ENCODE measurements at regions not wholly inside any gene's neighbourhood (a gene's known extent, or its start where the extent isn't known, plus 50 kb on each side); places are given as distances from the start of the nearest gene placed in this dataset.
"Not testable (repeated sequence)": the region's sequence is repeated elsewhere in the genome, so short reads cannot be mapped to it uniquely, and the experiment has no call there.

- H3K27ac ChIP-seq: no peak overlapping the region
- no peaks in the 10 kb centered on the region for H3K4me1 ChIP-seq
- no peak overlapping the region for H3K4me3 ChIP-seq
- H3K9me3 ChIP-seq (replicated peaks): no peaks in the 10 kb centered on the region
- H3K36me3 ChIP-seq: no peaks in the 10 kb centered on the region
- no peaks in the 10 kb centered on the region for H3K27me3 ChIP-seq
- DNase-seq: no peak
Observed at GRCh38 chr12:17284873-17285272, 678.9 kb upstream of the LMO3 start.

- Histone ChIP-seq H3K27me3 (no peaks in the 10 kb centered on the region), H3K27ac (no peak overlapping the region)
- DNase-seq: no peak
Observed at GRCh38 chr12:17283563-17283962, 677.6 kb upstream of the LMO3 start.

GRCh38 chr12:17282169-17282568 is 676.2 kb upstream of the LMO3 start:
- H3K36me3 ChIP-seq; H3K27ac ChIP-seq; H3K4me1 ChIP-seq; H3K4me3 ChIP-seq; DNase-seq; H3K27me3 ChIP-seq; H3K9me3 ChIP-seq (replicated peaks): not testable (repeated sequence)

More at GRCh38 chr12:17283563-17283962, 677.6 kb upstream of the LMO3 start:
- Histone ChIP-seq H3K36me3 (no peaks in the 10 kb centered on the region), H3K4me1 (no peaks in the 10 kb centered on the region), H3K4me3 (no peak overlapping the region), H3K9me3 (replicated peaks) (no peaks in the 10 kb centered on the region)

- Histone ChIP-seq H3K4me3 (no peak overlapping the region), H3K4me1 (no peaks in the 10 kb centered on the region), H3K27me3 (no peaks in the 10 kb centered on the region), H3K27ac (no peak overlapping the region), H3K36me3 (no peaks in the 10 kb centered on the region), H3K9me3 (replicated peaks) (no peaks in the 10 kb centered on the region)
- DNase-seq: no peak
Observed at GRCh38 chr12:17278946-17279345, 673.0 kb upstream of the LMO3 start.

- Histone ChIP-seq H3K36me3 (no peaks in the 10 kb centered on the region), H3K9me3 (replicated peaks) (no peaks in the 10 kb centered on the region), H3K4me1 (no peaks in the 10 kb centered on the region), H3K4me3 (no peak overlapping the region), H3K27me3 (no peaks in the 10 kb centered on the region), H3K27ac (no peak overlapping the region)
- DNase-seq: no peak
Observed at GRCh38 chr12:17276196-17276595, 670.2 kb upstream of the LMO3 start.

- Histone ChIP-seq H3K27ac (peak overlapping the region; percentile 93), H3K36me3 (0 out of 2 replicates have a peak, but pooled peaks cover 2% of the 10 kb centered on the region), H3K4me1 (peaks cover 15% of the 10 kb centered on the region), H3K9me3 (replicated peaks) (no peaks in the 10 kb centered on the region; the same call in 1 of the 2 replicates), H3K27me3 (no peaks in the 10 kb centered on the region), H3K4me3 (no peak overlapping the region)
- DNase-seq: peak; percentile 71 to 93
Observed at GRCh38 chr12:17266856-17267255, 660.9 kb upstream of the LMO3 start.

- no peak overlapping the region for H3K4me3 ChIP-seq
- DNase-seq: no peak
- H3K36me3 ChIP-seq: 0 out of 2 replicates have a peak, but pooled peaks cover 2% of the 10 kb centered on the region
- no peaks in the 10 kb centered on the region; the same call in 1 of the 2 replicates for H3K9me3 ChIP-seq (replicated peaks)
- no peak overlapping the region for H3K27ac ChIP-seq
- no peaks in the 10 kb centered on the region for H3K27me3 ChIP-seq
- peaks cover 15% of the 10 kb centered on the region for H3K4me1 ChIP-seq
Observed at GRCh38 chr12:17264603-17265002, 658.6 kb upstream of the LMO3 start.

- no peak overlapping the region for H3K4me3 ChIP-seq
- no peak for DNase-seq
- no peaks in the 10 kb centered on the region for H3K27me3 ChIP-seq
- no peaks in the 10 kb centered on the region for H3K4me1 ChIP-seq
- H3K9me3 ChIP-seq (replicated peaks): no peaks in the 10 kb centered on the region
- no peaks in the 10 kb centered on the region for H3K36me3 ChIP-seq
- no peak overlapping the region for H3K27ac ChIP-seq
Observed at GRCh38 chr12:17239874-17240273, 633.9 kb upstream of the LMO3 start.

GRCh38 chr12:17235996-17236395 is 630.0 kb upstream of the LMO3 start:
- no peaks in the 10 kb centered on the region for H3K27me3 ChIP-seq
- DNase-seq: no peak
- no peak overlapping the region for H3K27ac ChIP-seq
- H3K36me3 ChIP-seq: no peaks in the 10 kb centered on the region
- H3K4me3 ChIP-seq: no peak overlapping the region
- no peaks in the 10 kb centered on the region for H3K9me3 ChIP-seq (replicated peaks)
- H3K4me1 ChIP-seq: no peaks in the 10 kb centered on the region

GRCh38 chr12:17215759-17216570 is 610.0 kb upstream of the LMO3 start:
- Histone ChIP-seq H3K36me3 (no peaks in the 10 kb centered on the region), H3K4me1 (no peaks in the 10 kb centered on the region), H3K9me3 (replicated peaks) (no peaks in the 10 kb centered on the region), H3K27me3 (no peaks in the 10 kb centered on the region), H3K4me3 (no peak overlapping the region), H3K27ac (peak overlapping the region; percentile 42; the same call in 1 of the 2 replicates)
- peak; percentile 36 to 58 for DNase-seq

- no peak overlapping the region for H3K27ac ChIP-seq
- no peak for DNase-seq
- H3K4me3 ChIP-seq: no peak overlapping the region
Observed at GRCh38 chr12:17214929-17215328, 609.0 kb upstream of the LMO3 start.

GRCh38 chr12:17206553-17206952 is 600.6 kb upstream of the LMO3 start:
- H3K27ac ChIP-seq: no peak overlapping the region
- no peaks in the 10 kb centered on the region for H3K36me3 ChIP-seq
- no peaks in the 10 kb centered on the region for H3K27me3 ChIP-seq
- H3K4me3 ChIP-seq: no peak overlapping the region
- no peaks in the 10 kb centered on the region for H3K4me1 ChIP-seq
- H3K9me3 ChIP-seq (replicated peaks): no peaks in the 10 kb centered on the region
- DNase-seq: no peak

More at GRCh38 chr12:17214929-17215328, 609.0 kb upstream of the LMO3 start:
- Histone ChIP-seq H3K27me3 (no peaks in the 10 kb centered on the region), H3K9me3 (replicated peaks) (no peaks in the 10 kb centered on the region), H3K4me1 (no peaks in the 10 kb centered on the region), H3K36me3 (no peaks in the 10 kb centered on the region)

- H3K27ac ChIP-seq: no peak overlapping the region
- DNase-seq: peak in 1 of 2 experiments; percentile 3
- no peaks in the 10 kb centered on the region for H3K36me3 ChIP-seq
- H3K4me1 ChIP-seq: no peaks in the 10 kb centered on the region
- H3K4me3 ChIP-seq: no peak overlapping the region
- no peaks in the 10 kb centered on the region for H3K9me3 ChIP-seq (replicated peaks)
- H3K27me3 ChIP-seq: no peaks in the 10 kb centered on the region
Observed at GRCh38 chr12:17204289-17205054, 598.5 kb upstream of the LMO3 start.

GRCh38 chr12:17203497-17203896 is 597.5 kb upstream of the LMO3 start:
- Histone ChIP-seq H3K36me3 (no peaks in the 10 kb centered on the region), H3K4me1 (no peaks in the 10 kb centered on the region), H3K4me3 (no peak overlapping the region), H3K27ac (no peak overlapping the region), H3K9me3 (replicated peaks) (no peaks in the 10 kb centered on the region), H3K27me3 (no peaks in the 10 kb centered on the region)
- no peak for DNase-seq

- DNase-seq: no peak
- H3K27ac ChIP-seq: no peak overlapping the region
- no peaks in the 10 kb centered on the region for H3K36me3 ChIP-seq
- no peaks in the 10 kb centered on the region for H3K27me3 ChIP-seq
- H3K4me3 ChIP-seq: no peak overlapping the region
- no peaks in the 10 kb centered on the region for H3K9me3 ChIP-seq (replicated peaks)
- H3K4me1 ChIP-seq: no peaks in the 10 kb centered on the region
Observed at GRCh38 chr12:17197971-17198370, 592.0 kb upstream of the LMO3 start.
